Cardiac fibroblast (primary cell): ENCODE measurements at regions not wholly inside any gene's neighbourhood (a gene's known extent, or its start where the extent isn't known, plus 50 kb on each side); places are given as distances from the start of the nearest gene placed in this dataset.
A peak's percentile ranks its signal among the peaks of the same experiment; 100 is the strongest.

Source experiments
- DNase-seq, 2 donors: peaks; one replicate each; pipeline versions ENCODE4 v3.0.0 to v3.0.0-alpha.2; 2010; ENCODE audit warnings: low read depth in 2 of 2
- H3K4me3 ChIP-seq, 2 donors: replicated peaks in 1 of 2; 1 replicate in 1 of 2; 2 replicates in 1 of 2; pipeline ENCODE4 v1.5.1; 2011; ENCODE audit warnings: low read depth in 2 of 2, low read length in 2 of 2, mild to moderate bottlenecking in 2 of 2, moderate library complexity in 1 of 2
- CTCF ChIP-seq: IDR thresholded peaks from one replicate; pipeline ENCODE4 v1.5.1; 2011; ENCODE audit warnings: low read depth, mild to moderate bottlenecking, low read length, inconsistent platforms

- DNase-seq: no peak
- no peak for TF ChIP-seq CTCF
- no peak overlapping the region for H3K4me3 ChIP-seq
These were observed 1366.2 kb downstream of the PLA2G4A start for GRCh38 chr1:188194916-188195315.

DNA sequence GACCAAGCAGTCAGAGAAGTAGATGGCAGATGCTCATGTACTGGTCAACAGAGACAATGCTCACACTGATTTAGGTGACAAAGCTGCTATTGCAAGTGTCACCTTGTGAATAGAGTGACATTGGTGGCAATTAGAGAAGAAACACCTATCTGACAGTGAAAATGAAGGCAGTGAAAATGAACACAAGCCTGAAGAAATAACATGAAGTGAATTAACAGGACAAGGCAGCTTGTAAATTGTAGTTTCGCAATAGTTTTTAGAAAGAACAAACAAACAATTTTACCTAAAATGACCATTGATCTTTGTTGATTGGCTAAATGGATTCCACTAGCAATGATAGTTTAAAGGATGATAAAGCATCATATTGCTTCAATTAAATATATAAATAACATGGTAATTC, 1389.5 kb downstream of the PLA2G4A start:
- TF ChIP-seq CTCF: no peak
- no peak for DNase-seq
- H3K4me3 ChIP-seq: no peak overlapping the region

DNA sequence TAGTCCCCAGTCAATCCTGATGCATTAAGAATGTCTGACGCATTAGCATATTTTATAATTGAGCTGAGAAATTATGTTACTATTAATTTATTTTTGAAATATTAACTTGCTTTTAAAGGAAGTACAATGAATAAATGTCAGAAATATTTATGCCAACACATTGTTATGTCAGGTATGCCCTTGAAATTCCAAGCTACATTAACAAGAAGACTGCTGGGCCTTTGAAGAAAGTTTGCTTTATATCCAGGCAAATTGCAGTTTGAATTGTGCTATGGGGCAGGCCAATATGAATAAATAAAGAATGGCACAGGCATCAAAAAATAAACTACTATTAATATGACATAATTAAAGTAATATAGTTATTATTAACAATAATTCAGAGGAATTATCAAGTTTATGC, 1391.3 kb downstream of the PLA2G4A start:
- DNase-seq: no peak
- H3K4me3 ChIP-seq: no peak overlapping the region
- TF ChIP-seq CTCF: no peak

DNA sequence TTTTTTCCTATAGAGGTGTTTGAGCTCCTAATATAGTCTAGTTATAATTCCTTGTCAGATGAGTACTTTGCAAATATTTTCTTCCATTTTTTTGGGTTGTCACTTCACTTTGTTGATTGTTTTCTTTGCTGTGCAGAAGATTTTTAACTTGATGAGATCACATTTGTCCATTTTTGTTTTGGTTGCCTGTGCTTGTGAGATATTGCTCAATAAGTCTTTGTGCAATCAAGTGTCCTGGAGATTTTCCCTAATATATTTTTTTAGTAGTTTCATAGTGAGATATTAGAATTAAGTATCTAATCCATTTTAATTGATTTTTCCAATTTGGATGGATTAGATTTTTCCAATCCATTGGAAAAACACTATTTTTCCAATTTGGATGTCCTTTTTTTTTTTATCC, 1395.5 kb downstream of the PLA2G4A start:
- no peak for TF ChIP-seq CTCF
- peak in 1 of 2 donors; percentile 1 for DNase-seq
- H3K4me3 ChIP-seq: no peak overlapping the region

DNA sequence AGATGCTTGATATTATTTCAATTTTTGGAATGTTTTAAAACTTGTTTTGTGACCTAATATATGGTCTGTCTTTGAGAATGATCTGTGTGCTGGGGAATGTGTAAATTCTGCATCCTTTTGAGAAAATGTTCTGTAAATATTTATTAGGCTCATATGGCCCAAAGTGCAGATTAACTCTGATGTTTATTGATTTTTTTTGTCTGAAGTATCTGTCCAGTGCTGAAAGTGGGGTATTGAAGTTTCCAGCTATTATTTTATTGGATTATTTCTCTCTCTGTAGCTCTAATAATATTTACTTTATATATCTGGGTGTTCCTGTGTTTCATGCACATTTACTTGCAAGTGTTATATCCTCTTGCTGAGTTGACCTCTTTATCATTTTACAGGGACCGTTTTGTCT, 1397.2 kb downstream of the PLA2G4A start:
- DNase-seq: no peak
- TF ChIP-seq CTCF: no peak
- no peak overlapping the region for H3K4me3 ChIP-seq

DNA sequence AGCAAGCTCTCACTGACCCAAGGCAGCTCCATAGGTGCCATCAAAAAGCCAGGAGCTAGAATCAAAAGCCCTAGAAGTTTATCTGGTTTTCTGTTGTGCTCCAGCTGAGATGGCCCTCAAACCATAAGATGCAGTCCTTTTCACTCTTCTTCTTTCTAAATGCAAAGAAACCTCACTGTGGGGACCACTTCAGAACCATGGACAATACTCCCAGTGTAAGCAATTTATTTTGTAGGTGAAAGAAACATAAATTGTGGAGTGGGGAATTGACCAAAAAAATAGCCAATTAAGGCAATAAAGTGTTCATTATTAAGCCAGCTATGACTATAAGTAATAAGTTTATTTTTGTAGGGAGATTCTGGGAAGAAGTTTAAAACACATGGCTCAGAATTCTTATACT, 1399.9 kb downstream of the PLA2G4A start:
- no peak for DNase-seq
- TF ChIP-seq CTCF: no peak

GRCh38 chr1:188237573-188238348, 1409.0 kb downstream of the PLA2G4A start:
- TF ChIP-seq CTCF: no peak
- H3K4me3 ChIP-seq: no peak overlapping the region
- DNase-seq: peak; percentile 6 to 69

More for the DNA sequence above, 1399.9 kb downstream of the PLA2G4A start:
- H3K4me3 ChIP-seq: no peak overlapping the region
